ENCODE measurements at regions not wholly inside any gene's neighbourhood (a gene's known extent, or its start where the extent isn't known, plus 50 kb on each side); places are given as distances from the start of the nearest gene placed in this dataset.

- ChIA-PET POLR2A (no interaction called here), CTCF (no interaction called here)
- Mint-ChIP-seq H3K4me1 (no peaks in the 10 kb centered on the region), H3K27ac (no peak overlapping the region), H3K4me3 (no peak overlapping the region), H3K27me3 (no peaks in the 10 kb centered on the region), H3K36me3 (no peaks in the 10 kb centered on the region), H3K9me3 (peaks cover 0 to 22% (median 13%) of the 10 kb centered on the region in 3 donors)
- no peaks in the 10 kb centered on the region for H3K36me3 ChIP-seq (ENCODE audit: control insufficient read depth in 2 of 2, extremely low read depth in 1 of 2, insufficient read depth in 1 of 2, low read length in 1 of 2)
- DNase-seq = no peak
- WGBS (ENCODE audit: insufficient coverage) = no CpG with 5 or more reads among the region's 4 CpGs
- H3K27me3 ChIP-seq (replicated peaks in 1 of 2; ENCODE audit: control insufficient read depth in 2 of 2, extremely low read depth in 1 of 2, insufficient read depth in 2 of 2, low read length in 1 of 2) = no peaks in the 10 kb centered on the region
- H3K27ac ChIP-seq (ENCODE audit: low read length) = no peak overlapping the region
- H3K4me1 ChIP-seq (ENCODE audit: control insufficient read depth in 1 of 2, extremely low read depth in 1 of 2, insufficient read depth in 2 of 2, low read length in 2 of 2) = no peaks in the 10 kb centered on the region
- no peak for ATAC-seq (replicated peaks in 1 of 4)
- H3K4me3 ChIP-seq (ENCODE audit: control insufficient read depth in 1 of 2, extremely low read depth in 1 of 2, low read length in 1 of 2) = no peak overlapping the region
- no peaks in the 10 kb centered on the region for H3K9me3 ChIP-seq
Measured at GRCh38 chr18:34480162-34480700, 229.9 kb upstream of the DTNA start.

DNA sequence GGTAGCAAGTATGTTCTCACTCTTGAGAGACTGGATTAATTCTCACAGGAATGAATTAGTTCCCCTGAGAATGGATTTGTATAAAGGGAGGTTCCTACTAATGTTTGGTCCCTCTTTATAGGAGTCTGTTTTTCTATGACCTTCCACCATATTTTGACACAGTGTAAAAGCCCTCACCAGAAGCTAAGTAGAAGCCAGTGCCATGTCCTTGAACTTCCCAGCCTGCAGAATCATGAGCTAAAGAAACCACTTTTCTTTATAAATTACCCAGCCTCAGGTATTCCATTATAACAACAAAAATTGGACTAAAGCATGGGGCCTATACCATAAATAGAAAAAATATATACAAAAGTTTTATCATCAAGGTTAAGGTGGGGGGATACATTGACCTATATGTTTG is 227.9 kb upstream of the DTNA start:
- H3K27ac ChIP-seq (ENCODE audit: low read length) = no peak overlapping the region
- no peak for DNase-seq
- H3K4me1 ChIP-seq (ENCODE audit: control insufficient read depth in 1 of 2, extremely low read depth in 1 of 2, insufficient read depth in 2 of 2, low read length in 2 of 2) = no peaks in the 10 kb centered on the region
- no peaks in the 10 kb centered on the region for H3K9me3 ChIP-seq
- no peaks in the 10 kb centered on the region for H3K36me3 ChIP-seq (ENCODE audit: control insufficient read depth in 2 of 2, extremely low read depth in 1 of 2, insufficient read depth in 1 of 2, low read length in 1 of 2)
- ChIA-PET CTCF (no interaction called here), POLR2A (interaction anchor here in 1 of 2 donors (0.5 kb wide), 1 partner anchor 9 kb away, joined by 3 read pairs; no protein-coding TSS in a partner anchor)
- H3K4me1 Mint-ChIP-seq = no peaks in the 10 kb centered on the region
- H3K9me3 Mint-ChIP-seq = peaks cover 0 to 22% (median 16%) of the 10 kb centered on the region in 3 donors
- ATAC-seq (replicated peaks in 1 of 4) = no peak
- no peak overlapping the region for H3K4me3 ChIP-seq (ENCODE audit: control insufficient read depth in 1 of 2, extremely low read depth in 1 of 2, low read length in 1 of 2)
- H3K36me3 Mint-ChIP-seq = no peaks in the 10 kb centered on the region
- H3K27me3 Mint-ChIP-seq = no peaks in the 10 kb centered on the region
- no peak overlapping the region for H3K27ac Mint-ChIP-seq
- H3K27me3 ChIP-seq (replicated peaks in 1 of 2; ENCODE audit: control insufficient read depth in 2 of 2, extremely low read depth in 1 of 2, insufficient read depth in 2 of 2, low read length in 1 of 2) = no peaks in the 10 kb centered on the region
- H3K4me3 Mint-ChIP-seq = no peak overlapping the region

- Histone ChIP-seq H3K36me3 (ENCODE audit: control insufficient read depth in 2 of 2, extremely low read depth in 1 of 2, insufficient read depth in 1 of 2, low read length in 1 of 2) (no peaks in the 10 kb centered on the region), H3K27me3 (replicated peaks in 1 of 2; ENCODE audit: control insufficient read depth in 2 of 2, extremely low read depth in 1 of 2, insufficient read depth in 2 of 2, low read length in 1 of 2) (no peaks in the 10 kb centered on the region), H3K9me3 (no peaks in the 10 kb centered on the region), H3K4me3 (ENCODE audit: control insufficient read depth in 1 of 2, extremely low read depth in 1 of 2, low read length in 1 of 2) (no peak overlapping the region), H3K27ac (ENCODE audit: low read length) (no peak overlapping the region), H3K4me1 (ENCODE audit: control insufficient read depth in 1 of 2, extremely low read depth in 1 of 2, insufficient read depth in 2 of 2, low read length in 2 of 2) (no peaks in the 10 kb centered on the region)
- Mint-ChIP-seq H3K9me3 (peaks cover 0 to 22% (median 16%) of the 10 kb centered on the region in 3 donors), H3K36me3 (no peaks in the 10 kb centered on the region), H3K4me3 (no peak overlapping the region), H3K4me1 (no peaks in the 10 kb centered on the region), H3K27me3 (no peaks in the 10 kb centered on the region), H3K27ac (no peak overlapping the region)
- POLR2A ChIA-PET = no interaction called here
- 67% methylated on average over 1 of the region's 3 CpGs for WGBS (ENCODE audit: insufficient coverage)
- CTCF ChIA-PET = no interaction called here
- no peak for DNase-seq
- ATAC-seq (replicated peaks in 1 of 4) = no peak
Measured at GRCh38 chr18:34483198-34483597, 226.9 kb upstream of the DTNA start.

DNA sequence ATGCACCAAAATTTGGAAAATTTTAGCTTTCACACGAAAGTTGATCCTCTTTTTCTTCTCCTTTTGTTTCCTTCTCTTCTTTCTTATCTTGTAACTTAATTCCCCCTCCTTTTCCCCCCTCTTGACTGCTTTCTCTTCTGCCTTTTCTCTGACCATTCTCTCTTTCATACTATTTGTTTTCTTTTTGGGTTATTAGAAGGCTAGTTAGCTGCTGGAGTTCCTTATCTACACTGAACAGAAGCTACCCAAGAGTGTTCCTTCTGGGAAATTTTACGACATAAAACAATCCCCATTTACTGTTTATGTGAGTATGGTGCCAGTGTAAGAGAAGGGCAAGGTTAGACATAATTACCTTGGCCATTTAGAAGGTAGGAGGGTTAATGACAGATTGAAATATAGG is 218.4 kb upstream of the DTNA start:
- H3K27ac ChIP-seq (ENCODE audit: low read length) = no peak overlapping the region
- no peaks in the 10 kb centered on the region for H3K4me1 ChIP-seq (ENCODE audit: control insufficient read depth in 1 of 2, extremely low read depth in 1 of 2, insufficient read depth in 2 of 2, low read length in 2 of 2)
- H3K36me3 ChIP-seq (ENCODE audit: control insufficient read depth in 2 of 2, extremely low read depth in 1 of 2, insufficient read depth in 1 of 2, low read length in 1 of 2) = no peaks in the 10 kb centered on the region
- WGBS (ENCODE audit: insufficient coverage) = no CpG with 5 or more reads among the region's 2 CpGs
- H3K27me3 ChIP-seq (replicated peaks in 1 of 2; ENCODE audit: control insufficient read depth in 2 of 2, extremely low read depth in 1 of 2, insufficient read depth in 2 of 2, low read length in 1 of 2) = peaks cover 4 to 5% of the 10 kb centered on the region in 2 experiments
- no peaks in the 10 kb centered on the region for H3K9me3 ChIP-seq
- Mint-ChIP-seq H3K36me3 (no peaks in the 10 kb centered on the region), H3K27ac (no peak overlapping the region), H3K9me3 (peaks cover 0 to 6% (median 0%) of the 10 kb centered on the region in 3 donors), H3K4me1 (peaks cover 0 to 2% (median 0%) of the 10 kb centered on the region in 3 donors), H3K27me3 (peaks cover 21 to 22% of the 10 kb centered on the region in 2 donors), H3K4me3 (no peak overlapping the region)
- CTCF ChIA-PET = no interaction called here
- DNase-seq (no peak), ATAC-seq (replicated peaks in 1 of 4) (no peak)
- POLR2A ChIA-PET = interaction anchor here in 1 of 2 donors (0.8 kb wide), 1 partner anchor 10 kb away, joined by 3 read pairs; no protein-coding TSS in a partner anchor
- H3K4me3 ChIP-seq (ENCODE audit: control insufficient read depth in 1 of 2, extremely low read depth in 1 of 2, low read length in 1 of 2) = no peak overlapping the region

GRCh38 chr18:34492652-34493051 is 217.4 kb upstream of the DTNA start:
- Mint-ChIP-seq H3K4me3 (no peak overlapping the region), H3K27ac (no peak overlapping the region), H3K9me3 (peaks cover 0 to 8% (median 0%) of the 10 kb centered on the region in 3 donors), H3K36me3 (no peaks in the 10 kb centered on the region), H3K27me3 (peaks cover 21 to 22% of the 10 kb centered on the region in 2 donors), H3K4me1 (peaks cover 0 to 2% (median 0%) of the 10 kb centered on the region in 3 donors)
- ATAC-seq (replicated peaks in 1 of 4) = no peak
- CTCF ChIA-PET = no interaction called here
- Histone ChIP-seq H3K27ac (ENCODE audit: low read length) (no peak overlapping the region), H3K36me3 (ENCODE audit: control insufficient read depth in 2 of 2, extremely low read depth in 1 of 2, insufficient read depth in 1 of 2, low read length in 1 of 2) (no peaks in the 10 kb centered on the region), H3K9me3 (no peaks in the 10 kb centered on the region), H3K4me1 (ENCODE audit: control insufficient read depth in 1 of 2, extremely low read depth in 1 of 2, insufficient read depth in 2 of 2, low read length in 2 of 2) (no peaks in the 10 kb centered on the region), H3K4me3 (ENCODE audit: control insufficient read depth in 1 of 2, extremely low read depth in 1 of 2, low read length in 1 of 2) (no peak overlapping the region), H3K27me3 (replicated peaks in 1 of 2; ENCODE audit: control insufficient read depth in 2 of 2, extremely low read depth in 1 of 2, insufficient read depth in 2 of 2, low read length in 1 of 2) (peaks cover 4 to 5% of the 10 kb centered on the region in 2 experiments)
- POLR2A ChIA-PET = no interaction called here
- no peak for DNase-seq

- H3K9me3 ChIP-seq = no peaks in the 10 kb centered on the region
- Mint-ChIP-seq H3K27me3 (peaks cover 21 to 22% of the 10 kb centered on the region in 2 donors), H3K4me3 (no peak overlapping the region), H3K27ac (no peak overlapping the region), H3K36me3 (no peaks in the 10 kb centered on the region), H3K9me3 (peaks cover 0 to 8% (median 0%) of the 10 kb centered on the region in 3 donors), H3K4me1 (peaks cover 0 to 2% (median 0%) of the 10 kb centered on the region in 3 donors)
- ChIA-PET CTCF (no interaction called here), POLR2A (no interaction called here)
- DNase-seq (peak in 1 of 35 experiments; percentile 1), ATAC-seq (replicated peaks in 1 of 4) (no peak)
- no peak overlapping the region for H3K27ac ChIP-seq (ENCODE audit: low read length)
- peaks cover 4 to 5% of the 10 kb centered on the region in 2 experiments for H3K27me3 ChIP-seq (replicated peaks in 1 of 2; ENCODE audit: control insufficient read depth in 2 of 2, extremely low read depth in 1 of 2, insufficient read depth in 2 of 2, low read length in 1 of 2)
- H3K36me3 ChIP-seq (ENCODE audit: control insufficient read depth in 2 of 2, extremely low read depth in 1 of 2, insufficient read depth in 1 of 2, low read length in 1 of 2) = no peaks in the 10 kb centered on the region
- H3K4me1 ChIP-seq (ENCODE audit: control insufficient read depth in 1 of 2, extremely low read depth in 1 of 2, insufficient read depth in 2 of 2, low read length in 2 of 2) = no peaks in the 10 kb centered on the region
- no peak overlapping the region for H3K4me3 ChIP-seq (ENCODE audit: control insufficient read depth in 1 of 2, extremely low read depth in 1 of 2, low read length in 1 of 2)
- WGBS (ENCODE audit: insufficient coverage) = 1% methylated on average over 13 of the region's 18 CpGs
Measured at GRCh38 chr18:34493099-34493544, 217.0 kb upstream of the DTNA start.

Data from T-cell (primary cell).